Activated CD8-positive, alpha-beta memory T cell treated with anti-CD3 and anti-CD28 coated beads, Interleukin-2, amount 50 U/mL, for 24 hours (primary cell): ENCODE measurements at regions not wholly inside any gene's neighbourhood (a gene's known extent, or its start where the extent isn't known, plus 50 kb on each side); places are given as distances from the start of the nearest gene placed in this dataset.

ENCODE experiments used
- DNase-seq: peaks from one replicate; pipeline ENCODE4 v3.0.0-alpha.2; 2020; ENCODE audit errors: extremely low read depth

DNA sequence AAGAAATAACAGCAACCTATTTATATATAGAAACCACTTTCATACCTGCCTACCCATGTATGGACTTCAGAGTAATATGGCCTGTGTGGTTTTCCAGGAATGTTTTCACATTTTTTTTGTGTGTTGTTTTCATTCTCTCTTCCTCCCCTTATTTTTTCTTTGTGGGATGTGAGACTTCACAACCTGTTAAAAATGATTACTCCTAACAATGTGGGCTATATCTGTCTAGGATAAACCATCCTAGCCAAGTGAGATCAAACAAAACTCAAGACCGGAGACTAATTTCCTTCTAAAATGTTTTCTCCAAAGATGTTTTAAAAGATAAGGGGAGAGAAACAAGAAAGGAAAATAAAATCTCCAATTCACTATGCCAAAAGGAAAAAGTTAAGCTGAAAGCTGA lies 106.1 kb upstream of the DIPK2B start:
- no peak for DNase-seq

DNA sequence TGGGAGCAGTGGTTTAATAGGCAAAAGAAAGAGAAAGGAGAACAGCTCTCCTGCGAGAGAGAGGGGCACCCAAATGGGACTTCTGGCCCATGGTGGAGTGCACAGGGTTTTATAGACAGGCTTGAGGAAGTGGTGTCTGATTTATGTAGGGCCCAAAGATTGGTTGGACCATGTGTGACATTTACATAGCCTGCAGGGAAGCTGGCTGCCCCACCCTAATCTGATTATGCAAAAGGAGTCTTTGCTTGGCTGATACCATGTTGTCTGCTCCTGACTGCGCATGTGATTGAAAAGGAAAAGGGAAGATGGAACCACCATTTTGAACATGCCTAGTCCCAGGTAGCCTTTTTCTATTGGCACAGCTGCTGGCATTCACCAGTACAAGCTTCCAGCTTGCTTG lies 100.0 kb upstream of the DIPK2B start:
- no peak for DNase-seq

DNA sequence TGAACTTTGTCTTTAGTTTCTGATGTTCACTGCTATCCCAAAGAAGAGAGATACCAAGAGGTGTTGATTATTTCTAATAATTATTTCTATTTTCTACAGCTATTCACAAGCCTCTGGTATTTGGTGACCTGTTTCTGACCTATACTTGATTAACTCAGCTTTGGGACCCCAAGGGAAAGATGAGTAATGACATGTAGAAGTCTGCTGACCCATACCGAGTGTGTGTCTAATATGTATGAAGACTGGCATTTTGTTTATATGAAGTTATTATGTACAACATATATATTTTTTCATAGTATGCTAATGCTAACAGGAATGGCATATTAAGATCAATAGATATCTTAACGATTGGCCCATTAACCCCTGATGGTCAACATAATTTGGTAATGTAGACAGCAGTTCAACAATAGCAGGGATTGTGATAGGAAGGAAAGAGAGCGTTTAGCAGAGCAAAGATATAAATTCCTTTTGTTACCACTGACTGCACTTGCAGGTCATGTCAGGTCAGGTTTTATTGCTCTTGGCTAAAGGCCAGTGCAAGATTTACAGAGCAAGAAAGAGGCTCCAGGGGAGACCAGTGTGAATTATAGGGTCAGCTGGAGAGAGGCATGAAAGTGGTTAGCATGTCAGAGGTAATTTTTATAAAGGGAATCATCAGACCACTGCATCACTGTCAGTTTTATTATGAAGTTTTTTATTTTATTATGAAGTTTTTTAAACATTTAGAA lies 94.7 kb upstream of the DIPK2B start:
- DNase-seq, result no peak

DNA sequence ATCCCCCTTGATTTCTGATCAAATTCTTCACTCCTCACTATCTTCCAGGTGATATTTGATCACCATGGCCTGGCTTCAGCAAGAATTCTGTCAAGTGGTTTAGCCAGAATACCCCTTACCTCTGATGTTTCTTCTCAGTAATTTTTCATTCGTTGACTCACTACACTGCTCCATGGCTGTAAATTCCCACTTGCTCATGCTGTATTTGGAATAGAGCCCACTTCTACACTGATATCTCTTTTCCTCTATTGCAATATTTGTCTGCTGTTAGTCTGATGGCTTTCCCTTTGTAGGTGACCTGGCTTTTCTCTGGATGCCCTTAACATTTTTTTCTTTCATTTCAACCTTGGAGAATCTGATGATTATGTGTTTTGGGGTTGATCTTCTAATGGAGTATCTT lies 73.9 kb upstream of the DIPK2B start:
- DNase-seq, result no peak

DNA sequence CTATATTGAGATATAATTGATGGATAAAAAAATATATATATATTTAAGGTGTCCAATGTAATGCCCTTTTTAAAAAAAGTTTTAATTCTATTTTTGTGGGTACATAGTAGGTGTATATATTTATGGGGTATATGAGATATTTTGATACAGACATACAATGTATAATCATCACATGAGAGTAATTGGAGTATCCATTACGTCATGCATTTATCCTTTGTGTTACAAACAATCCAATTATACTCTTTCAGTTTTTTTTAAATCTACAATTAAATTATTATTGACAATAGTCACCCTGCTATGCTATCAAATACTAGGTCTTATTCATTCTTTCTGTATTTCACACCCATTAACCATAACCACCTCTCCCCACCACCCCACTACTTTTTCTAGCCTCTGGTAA lies 66.3 kb upstream of the DIPK2B start:
- no peak for DNase-seq

DNA sequence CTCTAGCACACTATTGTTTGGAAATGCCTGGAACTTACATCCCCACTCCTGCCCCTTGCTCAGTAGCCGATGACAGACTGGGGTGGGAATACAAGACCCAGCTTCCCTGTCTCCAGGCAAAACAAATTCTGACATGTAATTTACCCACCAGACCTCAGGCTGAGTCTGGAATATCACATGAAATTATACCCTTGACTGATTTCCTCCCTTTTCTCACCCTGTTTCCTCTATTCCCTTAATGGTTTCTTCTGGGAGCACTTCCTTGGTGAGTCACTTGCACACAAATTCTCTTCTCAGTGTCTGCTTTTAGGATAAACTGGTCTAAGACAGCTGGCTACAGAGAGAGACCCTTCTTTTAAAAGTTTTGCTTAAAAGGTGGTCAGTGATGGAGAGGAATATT lies 65.8 kb upstream of the DIPK2B start:
- no peak for DNase-seq

DNA sequence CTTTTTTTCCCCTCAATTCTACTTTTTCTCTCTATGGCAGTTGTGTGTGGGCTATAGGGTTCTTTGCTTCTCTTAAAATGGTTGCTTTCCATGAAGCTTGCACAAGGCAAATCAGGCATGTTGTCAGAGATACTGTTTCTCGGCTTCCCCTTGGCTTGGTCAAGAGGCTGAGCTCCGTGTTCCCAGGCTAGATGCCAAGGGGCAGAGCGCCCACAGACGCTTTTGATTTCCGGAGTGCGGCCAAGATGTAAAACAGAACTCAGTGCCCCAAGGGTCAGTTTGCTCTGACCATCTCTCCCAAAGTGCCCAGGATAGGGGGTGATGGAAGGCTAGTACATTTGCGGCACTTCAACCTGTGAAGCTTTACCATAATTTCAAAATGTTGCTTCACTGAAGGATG lies 64.2 kb upstream of the DIPK2B start:
- DNase-seq, result no peak

DNA sequence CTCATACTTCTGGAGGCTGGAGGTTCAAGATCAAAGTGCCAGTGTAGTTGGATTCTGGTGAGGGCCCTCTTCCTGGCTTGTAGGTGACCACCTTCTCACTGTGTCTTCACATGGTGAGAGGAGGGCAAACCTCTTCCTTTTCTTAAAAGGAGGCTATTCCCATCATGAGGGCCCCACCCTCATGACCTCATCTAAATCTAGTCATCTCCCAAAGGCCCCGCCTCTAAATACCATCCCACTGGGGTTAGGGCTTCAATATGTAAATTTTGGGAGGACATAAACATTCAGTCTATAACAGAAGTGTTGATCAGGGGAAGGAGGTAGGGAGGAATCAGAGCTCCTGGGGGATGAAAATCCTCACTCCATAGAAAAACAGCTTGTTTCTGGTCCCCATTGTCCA lies 60.8 kb upstream of the DIPK2B start:
- no peak for DNase-seq

DNA sequence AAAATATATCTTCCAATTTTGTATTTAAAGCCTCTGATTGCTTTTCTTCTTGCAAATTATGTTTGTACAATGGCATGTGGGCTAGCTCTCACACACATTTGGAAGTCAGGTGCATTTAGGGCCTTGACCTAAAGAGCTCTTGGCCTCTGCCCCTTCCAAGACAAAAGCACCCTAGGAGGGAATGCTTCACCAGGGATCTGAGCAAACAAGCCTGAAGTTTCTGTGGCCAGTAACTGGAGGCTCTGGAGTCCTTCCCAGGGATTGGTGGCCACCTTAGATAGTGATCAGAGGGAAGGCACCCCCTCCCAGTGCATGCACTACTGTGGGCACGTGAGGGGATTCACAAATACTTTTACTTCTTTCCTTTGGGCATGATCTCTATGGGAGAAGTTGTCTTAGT lies 60.3 kb upstream of the DIPK2B start:
- DNase-seq, result no peak

DNA sequence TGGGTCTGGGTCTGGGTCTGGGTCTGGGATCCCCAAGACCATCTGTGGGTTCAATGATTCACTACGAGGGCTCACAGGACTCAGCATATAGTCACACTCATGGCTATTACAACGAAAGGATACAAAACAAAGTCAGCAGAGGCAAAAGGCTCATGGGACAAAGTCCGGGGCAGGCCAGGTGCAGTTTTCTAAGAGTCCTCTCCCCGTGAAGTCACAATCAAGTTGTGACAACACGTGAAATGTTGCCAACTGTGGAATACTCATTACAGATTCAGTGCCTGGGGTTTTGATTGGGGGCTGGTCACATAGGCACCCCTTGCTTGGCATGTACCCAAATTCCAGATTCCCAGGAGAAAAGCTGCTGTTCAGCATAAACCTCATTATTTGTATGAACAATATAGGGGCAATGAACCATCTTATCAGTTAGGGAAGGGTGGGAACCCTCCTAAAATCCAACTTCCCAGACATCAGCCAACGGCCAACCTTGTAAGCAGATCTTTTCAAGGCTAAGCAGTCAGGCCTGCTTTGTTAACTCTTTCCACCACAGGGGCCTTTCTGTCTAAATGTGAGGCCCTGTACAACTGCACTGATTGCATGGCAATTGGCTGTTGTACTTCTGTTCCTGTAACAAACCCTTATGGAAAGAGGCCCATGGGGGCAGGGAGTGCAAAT lies 58.2 kb upstream of the DIPK2B start:
- no peak for DNase-seq
